ENCODE measurements at regions not wholly inside any gene's neighbourhood (a gene's known extent, or its start where the extent isn't known, plus 50 kb on each side); places are given as distances from the start of the nearest gene placed in this dataset.

- TF ChIP-seq FOXP2 (optimal IDR thresholded peaks at IDR 0.05; ENCODE audit: borderline replicate concordance, extremely low read depth, extremely low read length, insufficient read depth), result no peak
- TF ChIP-seq SIN3A (IDR thresholded peaks at IDR 0.05; ENCODE audit: borderline replicate concordance, insufficient read depth, low read length), result no peak
- no peak for TF ChIP-seq REST (IDR thresholded peaks at IDR 0.05; ENCODE audit: insufficient read depth in 1 of 2, low read depth in 2 of 2, low read length in 2 of 2)
- TF ChIP-seq POLR2AphosphoS5 (IDR thresholded peaks at IDR 0.05; ENCODE audit: low read depth, low read length), result no peak
- no peak for TF ChIP-seq TAF1 (IDR thresholded peaks at IDR 0.05; ENCODE audit: borderline replicate concordance, insufficient read depth, low read length)
These were observed 269.4 kb upstream of the ARRDC4 start for GRCh38 chr15:97691078-97691477.

GRCh38 chr15:97691799-97692198, 268.7 kb upstream of the ARRDC4 start:
- TF ChIP-seq TAF1 (IDR thresholded peaks at IDR 0.05; ENCODE audit: borderline replicate concordance, insufficient read depth, low read length) (no peak), SIN3A (IDR thresholded peaks at IDR 0.05; ENCODE audit: borderline replicate concordance, insufficient read depth, low read length) (no peak), FOXP2 (optimal IDR thresholded peaks at IDR 0.05; ENCODE audit: borderline replicate concordance, extremely low read depth, extremely low read length, insufficient read depth) (no peak), REST (IDR thresholded peaks at IDR 0.05; ENCODE audit: insufficient read depth in 1 of 2, low read depth in 2 of 2, low read length in 2 of 2) (no peak), POLR2AphosphoS5 (IDR thresholded peaks at IDR 0.05; ENCODE audit: low read depth, low read length) (no peak)

- TF ChIP-seq POLR2AphosphoS5 (IDR thresholded peaks at IDR 0.05; ENCODE audit: low read depth, low read length) (no peak), SIN3A (IDR thresholded peaks at IDR 0.05; ENCODE audit: borderline replicate concordance, insufficient read depth, low read length) (no peak), REST (IDR thresholded peaks at IDR 0.05; ENCODE audit: insufficient read depth in 1 of 2, low read depth in 2 of 2, low read length in 2 of 2) (no peak)
These were observed 268.0 kb upstream of the ARRDC4 start for GRCh38 chr15:97692301-97693015.

- no peak for TF ChIP-seq FOXP2 (optimal IDR thresholded peaks at IDR 0.05; ENCODE audit: borderline replicate concordance, extremely low read depth, extremely low read length, insufficient read depth)
- no peak for TF ChIP-seq REST (IDR thresholded peaks at IDR 0.05; ENCODE audit: insufficient read depth in 1 of 2, low read depth in 2 of 2, low read length in 2 of 2)
- TF ChIP-seq SIN3A (IDR thresholded peaks at IDR 0.05; ENCODE audit: borderline replicate concordance, insufficient read depth, low read length), result no peak
- no peak for TF ChIP-seq POLR2AphosphoS5 (IDR thresholded peaks at IDR 0.05; ENCODE audit: low read depth, low read length)
- TF ChIP-seq TAF1 (IDR thresholded peaks at IDR 0.05; ENCODE audit: borderline replicate concordance, insufficient read depth, low read length), result no peak
These were observed 266.0 kb upstream of the ARRDC4 start for GRCh38 chr15:97694456-97694855.

GRCh38 chr15:97703400-97703799, 257.1 kb upstream of the ARRDC4 start:
- no peak for TF ChIP-seq REST (IDR thresholded peaks at IDR 0.05; ENCODE audit: insufficient read depth in 1 of 2, low read depth in 2 of 2, low read length in 2 of 2)
- no peak for TF ChIP-seq POLR2AphosphoS5 (IDR thresholded peaks at IDR 0.05; ENCODE audit: low read depth, low read length)
- no peak for TF ChIP-seq FOXP2 (optimal IDR thresholded peaks at IDR 0.05; ENCODE audit: borderline replicate concordance, extremely low read depth, extremely low read length, insufficient read depth)
- TF ChIP-seq SIN3A (IDR thresholded peaks at IDR 0.05; ENCODE audit: borderline replicate concordance, insufficient read depth, low read length), result no peak
- no peak for TF ChIP-seq TAF1 (IDR thresholded peaks at IDR 0.05; ENCODE audit: borderline replicate concordance, insufficient read depth, low read length)

Measured in PFSK-1 (cell line).